ENCODE measurements at regions not wholly inside any gene's neighbourhood (a gene's known extent, or its start where the extent isn't known, plus 50 kb on each side); places are given as distances from the start of the nearest gene placed in this dataset.

- Histone ChIP-seq H3K9ac (ENCODE audit: low read length in 5 of 5) (no peak overlapping the region), H3K4me1 (ENCODE audit: control insufficient read depth in 5 of 5, insufficient read depth in 5 of 5, low read length in 5 of 5) (peaks cover 2 to 32% (median 28%) of the 10 kb centered on the region in 5 donors), H3K27me3 (ENCODE audit: control insufficient read depth in 5 of 5, insufficient read depth in 4 of 5, low read length in 5 of 5) (peaks cover 0 to 5% (median 0%) of the 10 kb centered on the region in 5 donors), H3K36me3 (ENCODE audit: control insufficient read depth in 5 of 5, insufficient read depth in 5 of 5, low read length in 5 of 5) (no peaks in the 10 kb centered on the region), H3K27ac (ENCODE audit: low read depth, low read length) (no peak overlapping the region), H3K4me3 (ENCODE audit: low read depth in 1 of 5, low read length in 5 of 5) (no peak overlapping the region), H3K9me3 (ENCODE audit: control insufficient read depth in 5 of 5, low read length in 5 of 5) (no peaks in the 10 kb centered on the region)
Observed at GRCh38 chr18:10242936-10243680, 211.3 kb upstream of the APCDD1 start.

DNA sequence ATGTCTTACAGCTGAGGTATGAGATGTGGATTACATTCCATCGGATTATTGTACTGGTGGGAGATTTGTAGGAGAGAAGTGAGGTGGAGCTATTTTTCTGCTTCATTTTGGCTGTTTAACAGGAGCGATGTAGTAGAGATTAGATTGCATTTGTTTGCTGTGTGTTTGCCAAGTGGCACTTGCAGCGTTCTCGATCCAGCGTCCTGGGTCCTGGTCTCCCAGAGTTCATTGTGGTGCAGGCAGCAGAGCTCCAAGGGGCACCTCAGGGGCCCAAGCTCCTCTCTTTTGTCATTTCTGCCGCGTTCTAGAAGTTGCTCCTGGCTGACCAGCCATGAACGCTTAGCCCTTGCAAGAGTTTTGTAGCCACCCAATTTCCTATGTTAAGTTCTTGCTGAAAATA lies 210.1 kb upstream of the APCDD1 start:
- Histone ChIP-seq H3K4me1 (ENCODE audit: control insufficient read depth in 5 of 5, insufficient read depth in 5 of 5, low read length in 5 of 5) (peaks cover 1 to 23% (median 20%) of the 10 kb centered on the region in 5 donors), H3K9ac (ENCODE audit: low read length in 5 of 5) (no peak overlapping the region), H3K4me3 (ENCODE audit: low read depth in 1 of 5, low read length in 5 of 5) (no peak overlapping the region), H3K27me3 (ENCODE audit: control insufficient read depth in 5 of 5, insufficient read depth in 4 of 5, low read length in 5 of 5) (peaks cover 0 to 5% (median 0%) of the 10 kb centered on the region in 5 donors), H3K36me3 (ENCODE audit: control insufficient read depth in 5 of 5, insufficient read depth in 5 of 5, low read length in 5 of 5) (no peaks in the 10 kb centered on the region), H3K27ac (ENCODE audit: low read depth, low read length) (no peak overlapping the region), H3K9me3 (ENCODE audit: control insufficient read depth in 5 of 5, low read length in 5 of 5) (no peaks in the 10 kb centered on the region)

- Histone ChIP-seq H3K4me3 (ENCODE audit: low read depth in 1 of 5, low read length in 5 of 5) (no peak overlapping the region), H3K4me1 (ENCODE audit: control insufficient read depth in 5 of 5, insufficient read depth in 5 of 5, low read length in 5 of 5) (peaks cover 0 to 16% (median 11%) of the 10 kb centered on the region in 5 donors), H3K27ac (ENCODE audit: low read depth, low read length) (no peak overlapping the region), H3K9me3 (ENCODE audit: control insufficient read depth in 5 of 5, low read length in 5 of 5) (no peaks in the 10 kb centered on the region), H3K9ac (ENCODE audit: low read length in 5 of 5) (no peak overlapping the region), H3K36me3 (ENCODE audit: control insufficient read depth in 5 of 5, insufficient read depth in 5 of 5, low read length in 5 of 5) (no peaks in the 10 kb centered on the region), H3K27me3 (ENCODE audit: control insufficient read depth in 5 of 5, insufficient read depth in 4 of 5, low read length in 5 of 5) (peaks cover 0 to 5% (median 0%) of the 10 kb centered on the region in 5 donors)
Observed at GRCh38 chr18:10245031-10245845, 209.2 kb upstream of the APCDD1 start.

- H3K9ac ChIP-seq (ENCODE audit: low read length in 5 of 5) = no peak overlapping the region
Observed at GRCh38 chr18:10245846-10246175, 208.6 kb upstream of the APCDD1 start.

GRCh38 chr18:10247021-10247741 lies 207.3 kb upstream of the APCDD1 start:
- Histone ChIP-seq H3K27ac (ENCODE audit: low read depth, low read length) (no peak overlapping the region), H3K9me3 (ENCODE audit: control insufficient read depth in 5 of 5, low read length in 5 of 5) (no peaks in the 10 kb centered on the region), H3K9ac (ENCODE audit: low read length in 5 of 5) (no peak overlapping the region), H3K4me3 (ENCODE audit: low read depth in 1 of 5, low read length in 5 of 5) (no peak overlapping the region), H3K27me3 (ENCODE audit: control insufficient read depth in 5 of 5, insufficient read depth in 4 of 5, low read length in 5 of 5) (peaks cover 0 to 5% (median 0%) of the 10 kb centered on the region in 5 donors), H3K4me1 (ENCODE audit: control insufficient read depth in 5 of 5, insufficient read depth in 5 of 5, low read length in 5 of 5) (peaks cover 0 to 16% (median 8%) of the 10 kb centered on the region in 5 donors), H3K36me3 (ENCODE audit: control insufficient read depth in 5 of 5, insufficient read depth in 5 of 5, low read length in 5 of 5) (no peaks in the 10 kb centered on the region)

More at GRCh38 chr18:10245846-10246175, 208.6 kb upstream of the APCDD1 start:
- no peaks in the 10 kb centered on the region for H3K36me3 ChIP-seq (ENCODE audit: control insufficient read depth in 5 of 5, insufficient read depth in 5 of 5, low read length in 5 of 5)
- peaks cover 0 to 16% (median 8%) of the 10 kb centered on the region in 5 donors for H3K4me1 ChIP-seq (ENCODE audit: control insufficient read depth in 5 of 5, insufficient read depth in 5 of 5, low read length in 5 of 5)
- no peak overlapping the region for H3K4me3 ChIP-seq (ENCODE audit: low read depth in 1 of 5, low read length in 5 of 5)
- H3K9me3 ChIP-seq (ENCODE audit: control insufficient read depth in 5 of 5, low read length in 5 of 5) = no peaks in the 10 kb centered on the region
- H3K27me3 ChIP-seq (ENCODE audit: control insufficient read depth in 5 of 5, insufficient read depth in 4 of 5, low read length in 5 of 5) = peaks cover 0 to 5% (median 0%) of the 10 kb centered on the region in 5 donors
- no peak overlapping the region for H3K27ac ChIP-seq (ENCODE audit: low read depth, low read length)

- peaks cover 0 to 5% (median 0%) of the 10 kb centered on the region in 5 donors for H3K27me3 ChIP-seq (ENCODE audit: control insufficient read depth in 5 of 5, insufficient read depth in 4 of 5, low read length in 5 of 5)
- H3K27ac ChIP-seq (ENCODE audit: low read depth, low read length) = no peak overlapping the region
- H3K9me3 ChIP-seq (ENCODE audit: control insufficient read depth in 5 of 5, low read length in 5 of 5) = no peaks in the 10 kb centered on the region
- H3K4me3 ChIP-seq (ENCODE audit: low read depth in 1 of 5, low read length in 5 of 5) = no peak overlapping the region
- H3K36me3 ChIP-seq (ENCODE audit: control insufficient read depth in 5 of 5, insufficient read depth in 5 of 5, low read length in 5 of 5) = no peaks in the 10 kb centered on the region
- no peak overlapping the region for H3K9ac ChIP-seq (ENCODE audit: low read length in 5 of 5)
- peaks cover 0 to 16% (median 8%) of the 10 kb centered on the region in 5 donors for H3K4me1 ChIP-seq (ENCODE audit: control insufficient read depth in 5 of 5, insufficient read depth in 5 of 5, low read length in 5 of 5)
Observed at GRCh38 chr18:10247742-10248082, 206.7 kb upstream of the APCDD1 start.

GRCh38 chr18:10248738-10249137 lies 205.7 kb upstream of the APCDD1 start:
- H3K4me1 ChIP-seq (ENCODE audit: control insufficient read depth in 5 of 5, insufficient read depth in 5 of 5, low read length in 5 of 5) = peaks cover 0 to 16% (median 8%) of the 10 kb centered on the region in 5 donors
- H3K27ac ChIP-seq (ENCODE audit: low read depth, low read length) = no peak overlapping the region
- no peak overlapping the region for H3K9ac ChIP-seq (ENCODE audit: low read length in 5 of 5)

GRCh38 chr18:10249270-10249669 lies 205.2 kb upstream of the APCDD1 start:
- no peak overlapping the region for H3K9ac ChIP-seq (ENCODE audit: low read length in 5 of 5)
- H3K9me3 ChIP-seq (ENCODE audit: control insufficient read depth in 5 of 5, low read length in 5 of 5) = no peaks in the 10 kb centered on the region
- H3K27me3 ChIP-seq (ENCODE audit: control insufficient read depth in 5 of 5, insufficient read depth in 4 of 5, low read length in 5 of 5) = peaks cover 0 to 5% (median 0%) of the 10 kb centered on the region in 5 donors
- no peak overlapping the region for H3K27ac ChIP-seq (ENCODE audit: low read depth, low read length)
- H3K36me3 ChIP-seq (ENCODE audit: control insufficient read depth in 5 of 5, insufficient read depth in 5 of 5, low read length in 5 of 5) = no peaks in the 10 kb centered on the region
- H3K4me3 ChIP-seq (ENCODE audit: low read depth in 1 of 5, low read length in 5 of 5) = no peak overlapping the region
- H3K4me1 ChIP-seq (ENCODE audit: control insufficient read depth in 5 of 5, insufficient read depth in 5 of 5, low read length in 5 of 5) = peaks cover 0 to 13% (median 8%) of the 10 kb centered on the region in 5 donors

More at GRCh38 chr18:10248738-10249137, 205.7 kb upstream of the APCDD1 start:
- Histone ChIP-seq H3K4me3 (ENCODE audit: low read depth in 1 of 5, low read length in 5 of 5) (no peak overlapping the region), H3K27me3 (ENCODE audit: control insufficient read depth in 5 of 5, insufficient read depth in 4 of 5, low read length in 5 of 5) (peaks cover 0 to 5% (median 0%) of the 10 kb centered on the region in 5 donors), H3K9me3 (ENCODE audit: control insufficient read depth in 5 of 5, low read length in 5 of 5) (no peaks in the 10 kb centered on the region), H3K36me3 (ENCODE audit: control insufficient read depth in 5 of 5, insufficient read depth in 5 of 5, low read length in 5 of 5) (no peaks in the 10 kb centered on the region)

- Histone ChIP-seq H3K27ac (ENCODE audit: low read depth, low read length) (no peak overlapping the region), H3K4me1 (ENCODE audit: control insufficient read depth in 5 of 5, insufficient read depth in 5 of 5, low read length in 5 of 5) (peaks cover 0 to 8% (median 5%) of the 10 kb centered on the region in 5 donors), H3K27me3 (ENCODE audit: control insufficient read depth in 5 of 5, insufficient read depth in 4 of 5, low read length in 5 of 5) (peaks cover 0 to 5% (median 0%) of the 10 kb centered on the region in 5 donors), H3K36me3 (ENCODE audit: control insufficient read depth in 5 of 5, insufficient read depth in 5 of 5, low read length in 5 of 5) (no peaks in the 10 kb centered on the region), H3K9ac (ENCODE audit: low read length in 5 of 5) (no peak overlapping the region), H3K9me3 (ENCODE audit: control insufficient read depth in 5 of 5, low read length in 5 of 5) (no peaks in the 10 kb centered on the region), H3K4me3 (ENCODE audit: low read depth in 1 of 5, low read length in 5 of 5) (no peak overlapping the region)
Observed at GRCh38 chr18:10249801-10250200, 204.6 kb upstream of the APCDD1 start.

Data from subcutaneous abdominal adipose tissue (tissue), 5 donors.